ENCODE measurements at regions not wholly inside any gene's neighbourhood (a gene's known extent, or its start where the extent isn't known, plus 50 kb on each side); places are given as distances from the start of the nearest gene placed in this dataset.

- no peak overlapping the region for H4K8ac ChIP-seq (ENCODE audit: extremely low read depth, insufficient read depth, low read length)
- 93% methylated on average over 5 of the region's 5 CpGs; no CpG with 5 or more reads in 1 of the 2 experiments for WGBS, 2 experiments (ENCODE audit: extremely low coverage in 1 of 2, insufficient coverage in 1 of 2, insufficient read length in 1 of 2, insufficient replicate concordance in 2 of 2, low coverage in 1 of 2, low lambda C conversion rate in 2 of 2, missing lambda C conversion rate in 1 of 2)
- H3K4me2 ChIP-seq (ENCODE audit: insufficient read depth in 1 of 2, low read depth in 2 of 2, low read length in 2 of 2): no peak overlapping the region
- H3K27me3 ChIP-seq (replicated peaks in 1 of 4; ENCODE audit: control insufficient read depth in 3 of 4, extremely low read depth in 1 of 4, insufficient read depth in 3 of 4, low read length in 3 of 4): no peaks in the 10 kb centered on the region
- H3K4ac ChIP-seq (replicated peaks; ENCODE audit: insufficient read length, low read depth, low read length): no peak overlapping the region
- H2BK5ac ChIP-seq (ENCODE audit: low read depth, low read length): no peak overlapping the region
- H4K91ac ChIP-seq (replicated peaks; ENCODE audit: insufficient read length, low read length): no peak overlapping the region
- H3K9me3 ChIP-seq (ENCODE audit: insufficient read depth in 2 of 2, low read depth in 1 of 2, low read length in 1 of 2): no peaks in the 10 kb centered on the region
- no peak overlapping the region for H3K9ac ChIP-seq (replicated peaks in 1 of 4; ENCODE audit: extremely low read depth in 1 of 4, low read depth in 3 of 4, low read length in 3 of 4)
- H4K5ac ChIP-seq (ENCODE audit: insufficient read length, low read depth, low read length): no peak overlapping the region
- H3K4me1 ChIP-seq (replicated peaks in 1 of 4; ENCODE audit: control insufficient read depth in 3 of 4, insufficient read depth in 4 of 4, low read length in 3 of 4): no peaks in the 10 kb centered on the region
- no peaks in the 10 kb centered on the region for H3K79me2 ChIP-seq (ENCODE audit: control insufficient read depth in 1 of 2, insufficient read depth in 2 of 2, low read length in 2 of 2)
- H2AK5ac ChIP-seq (ENCODE audit: low read depth, low read length): no peak overlapping the region
- H3K14ac ChIP-seq (ENCODE audit: insufficient read length): no peak overlapping the region
- ChIA-PET POLR2A (ENCODE audit: partially characterized antibody) (no interaction called here), CTCF (ENCODE audit: partially characterized antibody) (interaction anchor here (0.6 to 1.3 kb wide), 6 partner anchors 10 to 806 kb away, joined by 3 to 8 read pairs (median 4); no protein-coding TSS in a partner anchor)
- no peak overlapping the region for H2BK15ac ChIP-seq (ENCODE audit: low read length)
- no peak for FAIRE-seq
- no peak overlapping the region for H3K4me3 ChIP-seq (ENCODE audit: extremely low read depth in 1 of 4, insufficient read depth in 2 of 4, low read depth in 3 of 4, low read length in 4 of 4)
- no peak overlapping the region for H2AFZ ChIP-seq (ENCODE audit: low read length)
- no peaks in the 10 kb centered on the region for H4K20me1 ChIP-seq (replicated peaks in 1 of 2; ENCODE audit: control insufficient read depth in 1 of 2, insufficient read depth in 2 of 2, low read length in 2 of 2)
- H2BK120ac ChIP-seq (replicated peaks; ENCODE audit: low read depth, low read length): no peak overlapping the region
- H2BK12ac ChIP-seq (ENCODE audit: low read depth, low read length): no peak overlapping the region
- H3K79me1 ChIP-seq (ENCODE audit: low read depth, low read length): no peaks in the 10 kb centered on the region
- no peaks in the 10 kb centered on the region for H3K36me3 ChIP-seq (ENCODE audit: control insufficient read depth in 2 of 4, insufficient read depth in 4 of 4, low read length in 3 of 4)
- H3K23ac ChIP-seq (ENCODE audit: insufficient read length): no peak overlapping the region
- no peak overlapping the region for H3K18ac ChIP-seq (ENCODE audit: extremely low read depth, low read length)
- H3K23me2 ChIP-seq (ENCODE audit: low read depth, low read length): no peaks in the 10 kb centered on the region
- no peak overlapping the region for H3K27ac ChIP-seq (ENCODE audit: low read depth, low read length)
- H2BK20ac ChIP-seq (ENCODE audit: low read length): no peak overlapping the region
- DNase-seq (ENCODE audit: low read depth in 1 of 2, low spot score in 2 of 2): no peak
- H3K56ac ChIP-seq (replicated peaks; ENCODE audit: insufficient read length, low read depth, low read length): no peak overlapping the region
- TF ChIP-seq KDM5A (IDR thresholded peaks at IDR 0.05; ENCODE audit: low read length) (no peak), SIRT6 (IDR thresholded peaks at IDR 0.05; ENCODE audit: low read length) (no peak), GTF2F1 (IDR thresholded peaks at IDR 0.05; ENCODE audit: borderline replicate concordance, low read depth, low read length) (no peak), POLR2AphosphoS5 (IDR thresholded peaks at IDR 0.05; ENCODE audit: low read depth, low read length) (no peak), ATF2 (IDR thresholded peaks at IDR 0.05; ENCODE audit: low read length) (no peak), SRF (IDR thresholded peaks at IDR 0.05; ENCODE audit: low read depth, low read length) (no peak), POU5F1 (IDR thresholded peaks at IDR 0.05; ENCODE audit: low read depth, low read length) (no peak), MAFK (IDR thresholded peaks at IDR 0.05; ENCODE audit: low read depth, low read length) (no peak), HDAC6 (IDR thresholded peaks at IDR 0.05; ENCODE audit: low read depth, low read length) (no peak)
Observed at GRCh38 chr7:46391231-46392201, 470.4 kb upstream of the IGFBP3 start.

Data from H1 (cell line).